ENCODE measurements at regions not wholly inside any gene's neighbourhood (a gene's known extent, or its start where the extent isn't known, plus 50 kb on each side); places are given as distances from the start of the nearest gene placed in this dataset.
A peak's percentile ranks its signal among the peaks of the same experiment; 100 is the strongest.

- no peak for DNase-seq (ENCODE audit: low read depth)
Measured at GRCh38 chr1:34479731-34480130, 275.1 kb upstream of the GJB5 start.

- DNase-seq (ENCODE audit: low read depth): no peak
Measured at GRCh38 chr1:34488080-34488708, 266.7 kb upstream of the GJB5 start.

GRCh38 chr1:34500451-34500850 is 254.4 kb upstream of the GJB5 start:
- peak; percentile 1 for DNase-seq (ENCODE audit: low read depth)

GRCh38 chr1:34511802-34512201 is 243.0 kb upstream of the GJB5 start:
- no peak for DNase-seq (ENCODE audit: low read depth)

- DNase-seq (ENCODE audit: low read depth): no peak
Measured at GRCh38 chr1:34518146-34518699, 236.6 kb upstream of the GJB5 start.

- no peak for DNase-seq (ENCODE audit: low read depth)
Measured at GRCh38 chr1:34520111-34520510, 234.7 kb upstream of the GJB5 start.

GRCh38 chr1:34524783-34525182 is 230.1 kb upstream of the GJB5 start:
- no peak for DNase-seq (ENCODE audit: low read depth)

- DNase-seq (ENCODE audit: low read depth): no peak
Measured at GRCh38 chr1:34529935-34530859, 224.7 kb upstream of the GJB5 start.

- DNase-seq (ENCODE audit: low read depth): no peak
Measured at GRCh38 chr1:34532113-34532512, 222.7 kb upstream of the GJB5 start.

- DNase-seq (ENCODE audit: low read depth): no peak
Measured at GRCh38 chr1:34538481-34538880, 216.4 kb upstream of the GJB5 start.

GRCh38 chr1:34547046-34547674 is 207.7 kb upstream of the GJB5 start:
- peak; percentile 11 for DNase-seq (ENCODE audit: low read depth)

GRCh38 chr1:34549199-34549598 is 205.6 kb upstream of the GJB5 start:
- DNase-seq (ENCODE audit: low read depth): no peak

GRCh38 chr1:34578306-34578705 is 176.5 kb upstream of the GJB5 start:
- no peak for DNase-seq (ENCODE audit: low read depth)

GRCh38 chr1:34582356-34582755 is 172.5 kb upstream of the GJB5 start:
- DNase-seq (ENCODE audit: low read depth): no peak

- DNase-seq (ENCODE audit: low read depth): no peak
Measured at GRCh38 chr1:34587761-34588160, 167.1 kb upstream of the GJB5 start.

GRCh38 chr1:34590211-34590623 is 164.6 kb upstream of the GJB5 start:
- peak; percentile 1 for DNase-seq (ENCODE audit: low read depth)

- DNase-seq (ENCODE audit: low read depth): no peak
Measured at GRCh38 chr1:34591751-34592629, 162.9 kb upstream of the GJB5 start.

GRCh38 chr1:34597877-34598514 is 156.9 kb upstream of the GJB5 start:
- DNase-seq (ENCODE audit: low read depth): peak; percentile 21

GRCh38 chr1:34602907-34603306 is 151.9 kb upstream of the GJB5 start:
- no peak for DNase-seq (ENCODE audit: low read depth)

GRCh38 chr1:34603594-34603993 is 151.3 kb upstream of the GJB5 start:
- DNase-seq (ENCODE audit: low read depth): no peak

GRCh38 chr1:34606504-34606903 is 148.3 kb upstream of the GJB5 start:
- no peak for DNase-seq (ENCODE audit: low read depth)

All from iris pigment epithelial cell (primary cell).